HG02885 (cell line): ENCODE measurements at regions not wholly inside any gene's neighbourhood (a gene's known extent, or its start where the extent isn't known, plus 50 kb on each side); places are given as distances from the start of the nearest gene placed in this dataset.
A peak's percentile ranks its signal among the peaks of the same experiment; 100 is the strongest.
"Not testable (repeated sequence)": the region's sequence is repeated elsewhere in the genome, so short reads cannot be mapped to it uniquely, and the experiment has no call there.

ENCODE experiments used
- ATAC-seq: cut with Tn5 transposase; IDR thresholded peaks from one replicate; pipeline ENCODE4 v1.9.1; 2021; ENCODE audit warnings: mild to moderate bottlenecking; ENCODE audit not compliant: unreplicated experiment, poor library complexity

DNA sequence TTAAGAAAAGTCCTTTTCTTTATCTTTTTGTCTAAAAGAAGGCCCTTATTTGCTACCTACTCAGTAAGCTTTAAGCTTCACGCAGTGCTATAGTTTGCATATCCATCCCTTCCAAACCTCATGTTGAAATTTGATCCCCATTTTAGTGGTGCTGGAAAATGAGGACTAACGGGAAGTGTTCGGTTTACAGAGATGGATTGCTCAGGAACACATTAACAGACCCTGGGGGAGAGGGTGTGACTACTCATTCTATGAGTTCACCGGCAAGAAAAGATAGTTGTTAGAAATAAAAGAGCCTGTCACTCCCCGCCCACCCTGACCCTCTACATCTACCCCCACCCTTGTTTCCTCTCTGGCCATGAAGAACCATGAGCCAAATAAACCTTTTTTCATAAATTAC is 546.2 kb downstream of the MEI4 start:
- ATAC-seq: no peak

DNA sequence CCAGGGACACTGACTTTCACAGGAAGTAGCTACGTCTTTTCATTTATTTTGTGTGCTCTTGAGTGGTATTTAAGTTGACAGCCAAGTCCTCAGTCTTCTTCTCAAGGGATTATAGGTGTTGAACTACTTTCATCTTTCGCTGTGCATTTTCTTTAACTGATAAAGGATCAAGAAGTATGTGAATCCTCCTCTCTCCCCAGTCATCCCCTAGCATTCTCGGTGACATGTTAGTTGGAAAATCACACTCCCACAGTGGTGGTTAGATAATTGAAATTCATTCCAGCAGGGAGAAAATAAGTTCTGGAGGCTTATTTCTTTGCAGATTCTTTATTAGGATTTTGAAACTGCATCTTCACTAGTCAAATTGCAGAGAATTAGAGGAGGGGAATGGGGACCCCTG is 569.4 kb downstream of the MEI4 start:
- ATAC-seq: no peak

DNA sequence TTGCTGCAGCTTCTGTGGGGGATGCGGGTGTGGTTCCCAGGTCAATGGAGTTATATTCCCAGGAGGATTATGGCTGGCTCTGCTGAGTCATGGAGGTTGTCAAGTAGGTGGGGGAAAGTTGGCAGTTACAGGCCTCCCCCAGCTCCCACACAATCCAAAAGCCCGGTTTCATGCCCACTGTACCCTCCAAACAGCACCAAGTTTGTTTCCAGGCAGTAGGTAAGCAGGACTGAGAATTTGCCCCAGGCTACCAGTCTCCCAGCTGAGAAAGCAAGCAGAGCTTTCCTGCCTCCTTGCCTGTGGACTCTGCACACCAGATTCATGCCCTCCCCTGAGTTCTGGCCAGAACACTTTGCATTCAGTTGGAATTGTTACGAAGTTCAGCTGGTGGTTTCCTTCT is 578.2 kb downstream of the MEI4 start:
- ATAC-seq: no peak

DNA sequence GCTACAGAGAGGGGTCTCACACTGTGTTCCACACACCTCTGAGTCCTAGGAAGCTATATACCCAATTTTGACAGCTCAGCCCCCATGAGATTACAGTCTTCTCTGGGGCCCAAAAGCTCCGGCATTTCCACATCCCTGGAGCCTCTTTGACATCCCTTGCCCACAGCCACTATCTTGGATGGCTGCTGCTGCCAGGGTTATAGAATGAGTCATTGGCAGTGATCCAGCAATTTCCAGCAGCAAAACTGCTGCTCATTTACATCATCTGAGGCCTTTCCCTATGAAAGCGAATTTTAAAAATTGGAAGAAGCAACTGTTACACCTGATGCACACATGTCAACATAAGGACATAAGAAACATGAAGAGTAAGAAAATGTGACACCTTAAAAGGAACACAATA is 590.7 kb downstream of the MEI4 start:
- no peak for ATAC-seq

DNA sequence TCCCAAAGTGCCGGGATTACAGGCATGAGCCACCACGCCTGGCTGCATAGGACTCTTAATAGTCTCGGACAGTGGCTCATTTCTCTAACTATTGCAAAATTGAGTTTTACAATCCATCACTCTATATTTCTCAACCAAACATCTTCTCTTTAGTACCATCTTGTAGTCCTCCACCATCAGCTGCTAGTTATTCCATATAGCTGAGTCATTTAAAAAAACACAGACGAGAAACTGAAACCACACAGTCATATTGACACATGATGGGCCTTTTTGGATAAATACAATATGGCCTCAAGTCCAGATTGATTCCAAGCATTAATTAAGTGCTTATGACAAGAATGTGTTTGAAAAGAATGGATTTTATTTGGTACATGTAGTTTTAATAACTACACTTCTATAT is 599.1 kb downstream of the MEI4 start:
- no peak for ATAC-seq

DNA sequence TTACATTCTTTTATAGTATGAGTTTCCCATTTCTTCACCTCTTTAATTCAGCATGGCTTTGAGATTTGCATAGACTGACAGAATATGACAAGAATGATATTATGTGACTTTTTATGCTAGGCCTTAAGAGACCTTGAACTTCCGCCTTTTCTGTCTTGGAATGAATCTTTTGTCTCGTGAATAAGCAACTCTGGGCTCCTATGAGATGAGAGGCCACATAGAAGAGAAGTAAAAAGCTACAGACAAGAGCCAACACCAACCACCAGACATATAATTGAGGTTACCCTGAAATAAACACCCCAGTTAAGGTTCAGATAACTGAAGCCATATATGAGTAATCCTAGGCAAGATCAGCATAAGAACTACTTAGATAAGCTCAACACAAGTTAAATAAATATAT is 600.8 kb downstream of the MEI4 start:
- ATAC-seq: peak; percentile 40

DNA sequence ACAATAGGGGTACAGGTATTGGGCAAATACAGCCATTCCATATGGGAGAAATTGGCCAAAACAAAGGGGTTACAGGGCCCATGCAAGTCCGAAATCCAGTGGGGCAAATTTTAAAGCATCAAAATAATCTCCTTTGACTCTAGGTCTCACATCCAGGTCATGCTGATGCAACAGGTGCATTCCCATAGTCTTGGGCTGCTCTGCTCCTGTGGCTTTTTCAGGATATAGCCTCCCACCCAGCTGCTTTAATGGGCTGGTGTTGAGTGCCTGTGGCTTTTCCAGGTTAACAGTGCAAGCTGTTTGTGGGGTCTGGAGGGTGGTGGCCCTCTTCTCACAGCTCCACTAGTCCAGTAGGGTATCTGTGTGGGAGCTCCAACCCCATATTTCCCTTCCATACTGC is 607.1 kb downstream of the MEI4 start:
- ATAC-seq: no peak

DNA sequence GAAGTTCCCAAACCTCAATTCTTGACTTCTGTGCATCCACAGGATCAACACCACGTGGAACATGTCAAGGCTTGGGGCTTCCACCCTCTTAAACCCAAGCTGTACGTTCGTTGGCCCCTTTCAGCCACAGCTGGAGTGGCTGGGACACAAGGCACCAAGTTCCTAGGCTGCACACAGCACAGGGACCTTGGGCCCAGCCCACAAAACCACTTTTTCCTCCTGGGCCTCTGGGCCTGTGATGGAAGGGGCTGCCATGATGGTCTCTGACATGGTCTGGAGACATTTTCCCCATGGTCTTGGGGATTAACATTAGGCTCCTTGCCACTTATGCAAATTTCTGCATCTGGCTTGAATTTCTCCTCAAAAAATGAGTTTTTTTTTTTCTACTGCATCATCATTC is 606.9 kb upstream of the IRAK1BP1 start:
- ATAC-seq: not testable (repeated sequence)

DNA sequence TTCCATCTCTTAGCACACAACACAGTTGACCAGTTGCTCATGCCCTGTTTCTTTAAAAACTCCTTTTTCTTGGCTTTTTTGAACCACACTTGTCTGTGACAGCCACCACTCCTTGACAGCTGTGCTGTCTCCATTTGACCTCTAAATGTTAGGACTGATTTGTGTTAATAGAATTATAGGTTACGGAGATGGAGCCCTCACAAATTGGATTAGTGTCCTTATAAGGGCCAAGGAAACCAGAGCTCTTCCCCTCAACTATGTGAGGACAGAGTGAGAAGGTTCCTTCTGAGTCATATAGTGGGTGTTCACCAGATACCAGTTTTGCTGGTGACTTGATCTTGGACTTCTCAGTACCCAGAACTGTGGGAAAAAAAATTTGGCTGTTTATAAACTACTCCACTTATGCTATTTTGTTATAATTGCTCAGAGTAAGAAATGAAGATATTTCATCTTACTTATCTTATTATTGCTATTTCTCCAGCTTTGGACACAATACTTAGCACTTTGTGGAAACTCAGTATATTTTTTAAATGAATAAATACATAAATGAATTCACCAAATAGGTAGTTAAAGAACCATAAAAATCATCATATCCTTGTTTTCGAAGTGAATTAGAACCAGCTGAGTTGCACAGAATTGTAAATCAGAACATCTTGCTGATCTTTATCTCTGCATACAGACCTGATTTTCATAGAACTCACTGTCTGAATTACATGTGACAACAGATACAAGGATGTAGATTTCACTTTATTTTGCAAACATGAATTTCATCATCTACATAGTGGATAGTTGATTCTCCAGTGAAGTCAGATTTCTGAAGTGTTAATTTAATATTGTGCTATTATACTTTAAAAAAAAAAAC is 598.5 kb upstream of the IRAK1BP1 start:
- no peak for ATAC-seq

DNA sequence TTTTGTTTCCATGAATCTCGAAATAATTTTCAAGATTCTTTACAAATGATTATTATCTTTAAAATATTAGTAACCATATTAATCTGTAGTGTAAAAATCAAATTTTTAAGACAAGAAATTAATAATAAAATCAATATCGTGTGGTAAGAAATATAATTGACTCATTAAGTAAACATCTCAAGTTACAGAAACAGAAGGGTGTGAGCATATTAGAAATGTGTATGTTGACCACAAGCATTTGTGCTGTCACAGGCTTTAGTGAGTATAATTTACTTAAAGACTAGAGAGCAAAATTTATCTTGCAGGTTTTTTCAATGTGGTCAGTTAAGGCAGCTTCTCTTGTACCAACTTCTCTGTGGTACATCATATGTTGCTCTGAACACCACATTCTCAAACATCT is 566.5 kb upstream of the IRAK1BP1 start:
- ATAC-seq: no peak

DNA sequence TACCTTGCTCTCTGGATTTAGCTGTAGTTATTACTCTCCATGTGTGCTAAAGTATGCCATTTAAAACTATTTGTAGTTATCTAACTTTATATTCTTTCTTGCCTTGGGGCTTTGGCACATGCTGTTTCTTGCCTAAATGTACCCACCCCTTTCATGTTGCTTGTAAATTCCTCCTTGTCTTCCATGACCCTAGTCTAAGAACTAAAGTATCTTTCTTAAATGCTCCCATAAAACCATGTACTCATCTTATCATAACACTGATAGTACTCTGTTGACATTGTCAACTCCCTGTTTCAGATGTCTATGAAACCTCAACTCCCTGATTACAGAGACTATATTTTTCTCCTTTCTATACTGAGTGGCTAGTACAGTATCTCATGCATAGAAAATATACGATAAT is 564.9 kb upstream of the IRAK1BP1 start:
- no peak for ATAC-seq

DNA sequence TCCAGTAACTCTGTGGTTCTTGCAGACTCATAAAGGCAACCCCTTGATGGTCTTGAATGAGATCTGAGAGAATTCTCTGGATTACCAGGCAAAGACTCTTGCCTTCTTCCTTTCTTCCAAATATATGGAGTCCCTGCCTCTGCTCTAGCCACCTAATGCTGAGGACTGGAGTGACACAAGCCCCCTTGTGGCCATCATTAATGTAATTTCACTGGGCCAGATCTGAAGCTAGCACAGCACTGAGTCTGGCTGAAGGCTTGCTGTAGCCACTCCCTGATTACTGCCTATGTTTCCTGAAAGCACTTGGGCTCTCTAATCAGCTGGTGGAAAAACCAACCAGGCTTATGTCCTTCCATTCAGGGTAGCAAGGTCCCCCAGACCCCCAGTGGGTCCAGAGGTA is 559.3 kb upstream of the IRAK1BP1 start:
- no peak for ATAC-seq

DNA sequence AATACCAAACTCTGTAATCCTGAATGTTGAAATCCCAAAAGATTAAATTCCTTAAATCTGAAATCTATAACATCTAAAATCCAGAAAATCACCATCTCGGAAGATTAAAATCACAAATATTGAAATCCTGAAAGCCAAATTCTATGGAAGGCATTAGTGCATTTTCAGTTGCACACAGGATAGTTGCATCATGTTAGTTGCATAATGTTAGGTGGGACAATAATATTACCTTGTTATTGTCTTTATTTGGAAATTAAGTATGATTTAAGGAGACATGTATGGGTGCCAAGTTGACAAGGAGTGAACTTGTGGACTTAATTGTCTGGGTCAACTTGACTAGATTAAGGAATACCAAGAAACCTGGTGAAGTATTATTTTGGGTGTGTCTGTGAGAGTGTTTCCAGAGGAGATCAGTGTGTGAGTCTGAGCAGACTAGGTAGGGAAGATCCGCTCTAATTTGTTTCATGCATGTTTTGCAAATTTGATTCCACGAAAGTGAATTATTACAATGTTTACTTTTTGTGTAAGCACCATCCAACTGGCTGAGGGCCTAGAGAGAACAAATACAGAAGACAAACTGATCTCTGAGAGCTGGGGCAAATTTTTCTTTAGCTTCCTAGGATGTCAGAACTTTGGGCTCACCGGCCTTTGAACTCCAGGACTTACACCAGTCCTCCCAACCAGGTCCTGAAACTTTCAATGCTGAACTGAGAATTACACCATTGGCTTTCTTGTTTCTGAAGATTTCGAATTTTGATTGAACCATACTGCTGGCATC is 545.1 kb upstream of the IRAK1BP1 start:
- ATAC-seq: no peak

DNA sequence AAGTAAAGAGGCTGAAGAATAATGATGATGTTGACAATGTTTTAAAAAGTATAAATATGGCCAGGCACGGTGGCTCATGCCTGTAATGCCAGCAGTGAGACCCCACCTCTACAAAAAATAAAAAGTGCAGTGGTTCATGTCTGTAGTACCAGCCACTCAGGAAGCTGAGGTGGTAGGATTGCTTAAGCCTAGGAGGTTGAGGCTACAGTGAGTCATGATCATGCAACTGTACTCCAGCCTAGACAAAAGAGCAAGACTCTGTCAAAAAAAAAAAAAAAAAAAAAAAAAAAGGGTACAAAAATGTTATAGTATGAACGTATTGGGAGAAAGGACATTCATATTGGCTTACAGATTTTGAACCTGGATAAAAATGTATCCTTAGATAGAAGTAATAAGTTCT is 543.1 kb upstream of the IRAK1BP1 start:
- ATAC-seq: no peak

DNA sequence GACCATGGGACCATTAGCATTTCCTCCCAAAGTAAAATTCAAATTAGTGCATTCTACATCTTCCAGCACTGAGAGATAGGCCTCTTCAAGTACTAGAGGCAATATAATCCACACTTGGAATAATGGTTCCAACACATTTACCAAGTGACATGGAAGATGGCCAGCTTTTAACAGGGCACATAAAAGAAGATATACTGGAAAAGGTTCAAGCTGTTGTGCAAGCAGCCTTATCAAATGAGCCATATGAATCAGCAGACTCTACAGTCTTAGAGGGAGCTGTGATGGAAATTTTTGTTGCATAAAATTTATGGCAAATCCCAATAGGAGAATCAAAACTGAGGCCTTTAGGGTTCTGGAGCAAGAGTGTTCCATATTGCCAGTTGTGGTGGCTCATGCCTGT is 526.6 kb upstream of the IRAK1BP1 start:
- no peak for ATAC-seq

DNA sequence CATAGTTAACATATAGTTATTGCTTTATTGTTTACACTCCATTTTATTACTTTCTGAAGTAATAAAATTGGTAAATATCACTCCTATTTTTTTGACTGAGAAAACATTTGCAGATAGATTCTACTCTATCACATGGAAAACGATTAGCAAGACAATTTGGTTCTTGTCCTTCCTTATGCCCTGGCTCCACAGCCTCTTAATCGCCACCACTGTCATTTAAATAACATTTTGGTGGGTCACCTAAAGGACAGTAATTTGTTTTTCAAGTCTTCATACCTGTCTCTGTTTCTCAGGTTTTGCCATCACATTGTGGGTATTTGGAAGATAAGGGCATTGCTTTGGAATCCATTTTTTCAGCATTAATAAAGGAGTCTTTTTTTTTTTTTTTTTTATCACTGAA is 521.5 kb upstream of the IRAK1BP1 start:
- no peak for ATAC-seq

DNA sequence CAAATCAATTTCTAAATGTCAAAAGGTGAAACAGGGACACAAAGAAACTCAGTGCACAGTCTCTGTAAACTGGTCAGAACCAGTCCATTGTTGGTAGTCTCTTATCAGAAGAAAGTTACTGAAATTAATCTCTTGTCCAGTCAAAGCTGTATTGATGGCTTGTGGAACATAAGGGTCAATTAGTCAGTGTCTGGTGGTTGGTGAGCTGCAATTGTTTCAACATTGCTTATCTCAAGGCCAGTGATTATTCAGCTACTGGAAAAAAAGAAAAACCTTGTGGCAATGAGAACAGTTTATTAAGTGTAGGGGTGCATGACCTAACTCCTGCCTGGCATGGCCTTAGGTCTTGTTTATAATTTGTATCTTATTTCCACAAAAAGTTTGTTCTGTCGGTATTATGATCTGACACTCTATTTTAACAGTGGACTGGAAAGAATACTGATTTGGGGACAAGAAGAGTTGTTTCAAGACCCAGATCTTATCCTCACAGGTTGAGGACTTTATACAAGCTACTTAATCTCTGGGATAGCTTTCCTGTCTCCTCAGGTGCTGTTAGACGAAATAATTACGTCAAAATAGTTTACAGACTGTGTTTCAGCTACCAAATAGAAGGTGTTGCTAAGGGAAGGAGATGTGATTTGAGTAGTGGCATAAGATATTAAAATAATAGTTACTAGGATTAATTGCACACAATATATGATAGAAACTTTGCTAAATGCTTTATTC is 520.0 kb upstream of the IRAK1BP1 start:
- no peak for ATAC-seq

DNA sequence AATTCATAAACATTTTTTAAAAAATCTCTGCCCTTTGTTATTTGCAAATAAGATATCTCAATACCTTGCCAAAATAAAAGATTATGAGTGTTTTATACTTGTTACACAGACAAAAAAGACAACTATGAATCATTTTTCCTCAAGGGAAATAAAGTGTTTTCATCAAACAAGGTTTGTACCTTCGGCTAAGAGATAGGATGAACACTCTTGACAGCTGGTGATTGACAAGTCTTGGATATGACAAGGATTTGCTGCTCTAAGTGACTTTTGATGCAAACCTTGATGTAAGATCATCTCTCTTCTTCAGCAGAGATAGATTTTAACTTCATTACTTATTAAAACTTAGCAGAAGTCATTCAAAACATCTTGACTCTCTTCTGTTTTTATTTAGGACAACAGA is 514.3 kb upstream of the IRAK1BP1 start:
- ATAC-seq: no peak

DNA sequence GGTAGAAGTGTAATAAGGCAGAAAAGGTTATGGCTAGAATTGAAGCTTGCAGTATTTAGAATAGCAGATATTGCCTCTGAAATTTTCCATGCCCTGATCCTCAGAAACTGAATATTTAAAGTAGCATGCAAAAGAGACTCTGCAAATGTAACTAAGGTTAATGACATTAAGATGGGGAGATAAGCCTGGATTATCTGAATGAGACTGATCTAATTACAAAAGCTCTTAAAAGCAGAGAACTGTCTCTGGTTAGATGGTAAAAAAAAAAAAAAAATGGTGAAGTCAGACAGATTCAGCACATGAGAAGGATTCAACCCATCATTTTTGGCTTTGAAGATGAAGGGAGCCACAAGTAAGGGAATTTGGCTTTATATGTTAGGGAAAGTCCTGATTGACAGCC is 503.7 kb upstream of the IRAK1BP1 start:
- no peak for ATAC-seq

DNA sequence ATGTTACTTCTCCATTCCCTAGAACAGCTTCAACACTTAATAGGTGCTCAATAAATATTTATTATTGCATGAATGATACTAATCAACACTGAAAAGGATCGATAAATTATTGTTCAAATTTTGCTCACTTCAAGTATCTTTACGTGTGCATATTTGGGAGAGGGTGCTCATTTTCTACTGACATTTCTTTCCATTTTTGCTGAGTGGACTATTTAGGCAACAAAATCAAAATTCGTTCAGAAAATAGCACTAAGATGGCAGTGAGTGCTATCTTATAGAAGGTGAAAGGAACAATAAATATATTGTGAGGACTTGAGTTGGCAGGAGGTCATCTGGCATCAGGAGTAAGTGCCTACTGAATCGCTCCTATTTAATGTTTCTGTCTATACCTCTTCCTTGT is 501.9 kb upstream of the IRAK1BP1 start:
- ATAC-seq: no peak

DNA sequence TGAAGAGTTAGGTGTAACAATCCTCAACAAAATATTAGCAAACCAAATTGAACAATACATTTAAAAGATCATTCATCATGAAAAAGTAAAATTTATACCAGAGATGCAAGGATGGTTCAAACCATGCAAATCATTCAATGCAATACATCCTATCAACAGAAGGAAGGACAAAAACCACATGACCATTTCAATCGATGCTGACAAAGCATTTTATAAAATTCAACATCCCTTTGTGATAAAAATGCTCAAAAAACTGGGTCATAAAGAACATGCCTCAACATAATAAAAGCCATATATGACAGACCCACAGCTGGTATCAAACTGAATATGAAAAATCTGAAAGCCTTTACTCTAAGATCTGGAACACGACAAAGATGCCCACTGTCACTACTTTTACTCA is 490.3 kb upstream of the IRAK1BP1 start:
- no peak for ATAC-seq
